Activated CD8-positive, alpha-beta T cell treated with anti-CD3 and anti-CD28 coated beads for 36 hours (primary cell): ENCODE measurements at regions not wholly inside any gene's neighbourhood (a gene's known extent, or its start where the extent isn't known, plus 50 kb on each side); places are given as distances from the start of the nearest gene placed in this dataset.

Experiments used
- ATAC-seq: fragments of 200-7000 bp; cut with Tn5 transposase; one replicate; pipeline ENCODE4 v1.10.0; 2021; ENCODE audit warnings: mild to moderate bottlenecking, moderate library complexity
- CTCF ChIA-PET: fragments of 350-600 bp; sonication (Branson Sonifier 250); formaldehyde crosslinking; loops from one replicate; lab custom pipeline; 2021; ENCODE audit warnings: antibody characterized with exemption; lab: Charles Lee
- POLR2A ChIA-PET: fragments of 350-600 bp; sonication (Branson Sonifier 250); formaldehyde crosslinking; loops from one replicate; lab custom pipeline; 2021; ENCODE audit warnings: antibody characterized with exemption; lab: Charles Lee
- DNase-seq: peaks from one replicate; pipeline ENCODE4 v3.0.0-alpha.2; 2020
- H3K27ac Mint-ChIP-seq: one replicate; pipeline ENCODE4 v1.8.0; 2021; ENCODE audit warnings: mild to moderate bottlenecking, mixed read lengths
- H3K27me3 Mint-ChIP-seq: one replicate; pipeline ENCODE4 v1.8.0; 2021; ENCODE audit warnings: mixed read lengths
- H3K36me3 Mint-ChIP-seq: one replicate; pipeline ENCODE4 v1.8.0; 2021; ENCODE audit warnings: low read depth, mixed read lengths
- H3K4me1 Mint-ChIP-seq: one replicate; pipeline ENCODE4 v1.8.0; 2021; ENCODE audit warnings: low read depth, mixed read lengths
- H3K4me3 Mint-ChIP-seq: one replicate; pipeline ENCODE4 v1.8.0; 2021; ENCODE audit warnings: mild to moderate bottlenecking, moderate library complexity, mixed read lengths
- H3K9me3 Mint-ChIP-seq: one replicate; pipeline ENCODE4 v1.8.0; 2021; ENCODE audit warnings: mixed read lengths
- intact Hi-C: fragments of 100-400 bp; cut with micrococcal nuclease; formaldehyde crosslinking; loops from one replicate; pipeline ENCODE4 v1.10.0; 2022
- TF ChIP-seq, protein P1 (sequence below): fragments of 200-600 bp; IDR thresholded peaks from one replicate; pipeline ENCODE4 v1.8.0; 2022; ENCODE audit warnings: antibody characterized with exemption, mild to moderate bottlenecking

DNA sequence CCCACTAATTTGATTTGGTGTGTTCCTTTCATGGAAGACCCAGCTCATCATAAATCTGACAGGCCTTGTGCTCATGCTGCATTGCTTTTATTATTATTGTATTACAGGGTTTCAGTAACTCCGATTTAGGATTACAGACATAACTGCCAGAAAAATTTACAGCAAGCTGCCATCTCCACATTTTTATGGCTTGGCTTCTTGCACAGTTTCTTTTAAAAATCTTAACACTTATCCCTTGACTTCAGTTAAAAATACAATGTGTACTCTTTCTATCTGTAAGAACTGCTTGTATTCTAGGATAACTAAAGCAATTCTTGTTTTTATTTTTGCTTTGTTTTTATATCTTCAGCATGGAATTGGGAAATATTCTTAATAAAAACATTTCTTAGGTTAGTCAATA, 612.2 kb downstream of the DIPK2A start:
- TF ChIP-seq, protein P1, sequence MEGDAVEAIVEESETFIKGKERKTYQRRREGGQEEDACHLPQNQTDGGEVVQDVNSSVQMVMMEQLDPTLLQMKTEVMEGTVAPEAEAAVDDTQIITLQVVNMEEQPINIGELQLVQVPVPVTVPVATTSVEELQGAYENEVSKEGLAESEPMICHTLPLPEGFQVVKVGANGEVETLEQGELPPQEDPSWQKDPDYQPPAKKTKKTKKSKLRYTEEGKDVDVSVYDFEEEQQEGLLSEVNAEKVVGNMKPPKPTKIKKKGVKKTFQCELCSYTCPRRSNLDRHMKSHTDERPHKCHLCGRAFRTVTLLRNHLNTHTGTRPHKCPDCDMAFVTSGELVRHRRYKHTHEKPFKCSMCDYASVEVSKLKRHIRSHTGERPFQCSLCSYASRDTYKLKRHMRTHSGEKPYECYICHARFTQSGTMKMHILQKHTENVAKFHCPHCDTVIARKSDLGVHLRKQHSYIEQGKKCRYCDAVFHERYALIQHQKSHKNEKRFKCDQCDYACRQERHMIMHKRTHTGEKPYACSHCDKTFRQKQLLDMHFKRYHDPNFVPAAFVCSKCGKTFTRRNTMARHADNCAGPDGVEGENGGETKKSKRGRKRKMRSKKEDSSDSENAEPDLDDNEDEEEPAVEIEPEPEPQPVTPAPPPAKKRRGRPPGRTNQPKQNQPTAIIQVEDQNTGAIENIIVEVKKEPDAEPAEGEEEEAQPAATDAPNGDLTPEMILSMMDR, result no peak
- intact Hi-C loops, result no loop called here
- Mint-ChIP-seq H3K27me3 (no peaks in the 10 kb centered on the region), H3K4me3 (no peak overlapping the region), H3K27ac (no peak overlapping the region), H3K9me3 (no peaks in the 10 kb centered on the region), H3K4me1 (no peaks in the 10 kb centered on the region), H3K36me3 (no peaks in the 10 kb centered on the region)
- CTCF ChIA-PET, result no interaction called here
- POLR2A ChIA-PET, result no interaction called here
- ATAC-seq (no peak), DNase-seq (no peak)

DNA sequence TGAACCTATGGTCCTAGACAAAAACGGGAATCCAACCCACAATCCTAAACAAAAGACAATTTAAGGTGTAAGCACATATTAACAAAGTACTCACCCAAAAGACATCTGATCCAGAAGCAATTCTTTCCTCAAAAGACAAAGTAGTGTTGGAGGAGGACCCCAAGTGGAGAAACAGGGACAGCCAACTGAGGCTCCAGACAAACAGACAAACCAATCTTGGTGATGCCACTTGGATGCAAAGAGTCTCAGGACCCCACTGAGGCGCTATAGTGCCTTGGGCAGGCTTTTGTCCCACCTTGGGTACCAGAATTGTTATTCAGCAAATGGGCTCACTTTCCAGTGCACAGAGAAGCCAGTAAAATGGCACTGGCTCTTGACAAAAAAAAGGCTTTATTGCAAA, 613.8 kb downstream of the DIPK2A start:
- DNase-seq (no peak), ATAC-seq (no peak)
- H3K27ac Mint-ChIP-seq, result no peak overlapping the region
- H3K36me3 Mint-ChIP-seq, result no peaks in the 10 kb centered on the region
- H3K9me3 Mint-ChIP-seq, result no peaks in the 10 kb centered on the region
- H3K4me3 Mint-ChIP-seq, result no peak overlapping the region
- H3K27me3 Mint-ChIP-seq, result no peaks in the 10 kb centered on the region
- intact Hi-C loops, result no loop called here
- POLR2A ChIA-PET, result no interaction called here
- CTCF ChIA-PET, result no interaction called here
- TF ChIP-seq, protein P1, result no peak
- no peaks in the 10 kb centered on the region for H3K4me1 Mint-ChIP-seq

DNA sequence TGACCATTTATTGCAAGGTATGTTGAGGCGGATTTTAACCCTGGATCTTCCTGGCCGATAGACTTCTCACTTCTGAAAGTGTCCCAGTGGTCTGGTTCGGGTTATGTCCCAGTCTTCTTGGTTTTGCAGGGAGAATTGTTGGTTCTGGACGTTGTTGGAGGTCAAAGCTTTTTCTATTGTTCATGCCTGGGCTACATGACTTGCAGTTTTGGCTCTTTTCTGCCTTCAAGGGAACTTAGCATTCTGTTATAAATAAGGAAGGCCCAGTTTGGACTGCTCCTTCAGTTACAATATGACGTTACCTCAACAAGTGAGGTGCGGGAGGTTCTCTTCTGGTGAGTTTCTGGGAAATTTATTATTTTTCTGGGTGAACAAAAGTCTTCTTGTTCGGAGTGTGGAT, 614.3 kb downstream of the DIPK2A start:
- H3K9me3 Mint-ChIP-seq, result no peaks in the 10 kb centered on the region
- no peak overlapping the region for H3K27ac Mint-ChIP-seq
- DNase-seq (no peak), ATAC-seq (no peak)
- intact Hi-C loops, result no loop called here
- H3K4me3 Mint-ChIP-seq, result no peak overlapping the region
- no peaks in the 10 kb centered on the region for H3K36me3 Mint-ChIP-seq
- H3K27me3 Mint-ChIP-seq, result no peaks in the 10 kb centered on the region
- ChIA-PET POLR2A (no interaction called here), CTCF (no interaction called here)
- H3K4me1 Mint-ChIP-seq, result no peaks in the 10 kb centered on the region
- TF ChIP-seq, protein P1, result no peak

DNA sequence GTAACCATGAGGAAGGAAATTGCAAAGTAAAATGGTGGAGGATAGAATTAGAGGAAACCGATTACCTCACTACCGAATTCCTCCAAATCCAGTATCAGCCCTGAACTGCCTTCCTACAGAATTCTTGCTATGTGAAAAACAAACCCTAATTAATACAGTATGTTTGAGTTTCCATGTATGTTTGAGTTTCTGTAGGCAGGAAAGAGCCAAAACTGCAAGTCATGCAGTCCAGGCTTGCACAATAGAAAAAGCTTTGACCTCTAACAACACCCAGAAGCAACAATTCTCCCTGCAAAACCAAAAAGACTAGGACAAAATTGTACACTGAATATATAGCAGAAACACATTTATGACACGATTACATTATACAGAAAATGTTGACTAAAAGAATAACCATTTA, 614.8 kb downstream of the DIPK2A start:
- ChIA-PET POLR2A (no interaction called here), CTCF (no interaction called here)
- Mint-ChIP-seq H3K4me3 (no peak overlapping the region), H3K36me3 (no peaks in the 10 kb centered on the region), H3K9me3 (no peaks in the 10 kb centered on the region), H3K27ac (no peak overlapping the region), H3K4me1 (no peaks in the 10 kb centered on the region), H3K27me3 (no peaks in the 10 kb centered on the region)
- TF ChIP-seq, protein P1, result no peak
- ATAC-seq (no peak), DNase-seq (no peak)
- intact Hi-C loops, result no loop called here

DNA sequence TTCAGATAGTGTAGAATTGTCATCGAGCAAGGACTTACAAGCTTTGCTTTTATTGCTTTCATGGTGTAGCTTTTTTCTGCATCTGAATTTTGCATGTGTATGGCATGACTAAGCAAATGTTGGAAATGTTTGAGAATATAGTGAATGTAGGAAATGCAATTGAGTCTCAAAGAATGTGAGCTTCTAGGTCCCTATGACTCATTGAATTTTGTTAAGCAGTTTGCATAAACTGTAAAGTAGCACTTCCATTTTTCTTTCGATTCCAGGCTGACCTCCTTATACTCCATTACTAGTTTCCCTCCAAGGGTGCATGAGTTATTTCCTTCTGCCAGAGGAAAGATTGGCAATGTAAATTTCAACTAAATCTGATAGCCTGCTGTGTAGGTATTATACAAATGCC, 619.2 kb downstream of the DIPK2A start:
- Mint-ChIP-seq H3K27me3 (no peaks in the 10 kb centered on the region), H3K4me1 (no peaks in the 10 kb centered on the region), H3K27ac (no peak overlapping the region), H3K36me3 (no peaks in the 10 kb centered on the region), H3K9me3 (no peaks in the 10 kb centered on the region), H3K4me3 (no peak overlapping the region)
- intact Hi-C loops, result no loop called here
- TF ChIP-seq, protein P1, result no peak
- DNase-seq (no peak), ATAC-seq (no peak)
- CTCF ChIA-PET, result no interaction called here
- POLR2A ChIA-PET, result no interaction called here
